ENCODE measurements at regions not wholly inside any gene's neighbourhood (a gene's known extent, or its start where the extent isn't known, plus 50 kb on each side); places are given as distances from the start of the nearest gene placed in this dataset.
"Not testable (repeated sequence)": the region's sequence is repeated elsewhere in the genome, so short reads cannot be mapped to it uniquely, and the experiment has no call there.

- DNase-seq (ENCODE audit: low spot score) = no peak
These were observed 349.4 kb upstream of the PAPPA start for GRCh38 chr9:115804206-115804605.

GRCh38 chr9:115808108-115808507 lies 345.5 kb upstream of the PAPPA start:
- peak; percentile 10 for DNase-seq (ENCODE audit: low spot score)

- DNase-seq (ENCODE audit: low spot score) = no peak
These were observed 344.9 kb upstream of the PAPPA start for GRCh38 chr9:115808695-115809094.

GRCh38 chr9:115810166-115810565 lies 343.4 kb upstream of the PAPPA start:
- no peak for DNase-seq (ENCODE audit: low spot score)

GRCh38 chr9:115814081-115814480 lies 339.5 kb upstream of the PAPPA start:
- no peak for DNase-seq (ENCODE audit: low spot score)

GRCh38 chr9:115815786-115816185 lies 337.8 kb upstream of the PAPPA start:
- DNase-seq (ENCODE audit: low spot score) = no peak

GRCh38 chr9:115818651-115819050 lies 334.9 kb upstream of the PAPPA start:
- not testable (repeated sequence) for DNase-seq (ENCODE audit: low spot score)

- DNase-seq (ENCODE audit: low spot score) = no peak
These were observed 321.6 kb upstream of the PAPPA start for GRCh38 chr9:115832031-115832430.

GRCh38 chr9:115837618-115838017 lies 316.0 kb upstream of the PAPPA start:
- DNase-seq (ENCODE audit: low spot score) = no peak

GRCh38 chr9:115838417-115838816 lies 315.2 kb upstream of the PAPPA start:
- no peak for DNase-seq (ENCODE audit: low spot score)

- not testable (repeated sequence) for DNase-seq (ENCODE audit: low spot score)
These were observed 309.2 kb upstream of the PAPPA start for GRCh38 chr9:115844433-115844832.

- DNase-seq (ENCODE audit: low spot score) = no peak
These were observed 307.8 kb upstream of the PAPPA start for GRCh38 chr9:115845648-115846312.

GRCh38 chr9:115847216-115847615 lies 306.4 kb upstream of the PAPPA start:
- no peak for DNase-seq (ENCODE audit: low spot score)

- no peak for DNase-seq (ENCODE audit: low spot score)
These were observed 303.7 kb upstream of the PAPPA start for GRCh38 chr9:115849679-115850412.

GRCh38 chr9:115850548-115851304 lies 302.9 kb upstream of the PAPPA start:
- no peak for DNase-seq (ENCODE audit: low spot score)

- DNase-seq (ENCODE audit: low spot score) = no peak
These were observed 298.0 kb upstream of the PAPPA start for GRCh38 chr9:115855458-115856133.

GRCh38 chr9:115858421-115858820 lies 295.2 kb upstream of the PAPPA start:
- not testable (repeated sequence) for DNase-seq (ENCODE audit: low spot score)

GRCh38 chr9:115862021-115862420 lies 291.6 kb upstream of the PAPPA start:
- no peak for DNase-seq (ENCODE audit: low spot score)

- DNase-seq (ENCODE audit: low spot score) = no peak
These were observed 289.0 kb upstream of the PAPPA start for GRCh38 chr9:115864581-115864980.

- DNase-seq (ENCODE audit: low spot score) = no peak
These were observed 286.3 kb upstream of the PAPPA start for GRCh38 chr9:115867326-115867725.

- DNase-seq (ENCODE audit: low spot score) = no peak
These were observed 275.6 kb upstream of the PAPPA start for GRCh38 chr9:115877852-115878438.

- DNase-seq (ENCODE audit: low spot score) = no peak
These were observed 274.1 kb upstream of the PAPPA start for GRCh38 chr9:115879451-115879850.

All from LoVo (cell line).